LNCaP clone FGC (cell line): ENCODE measurements at regions not wholly inside any gene's neighbourhood (a gene's known extent, or its start where the extent isn't known, plus 50 kb on each side); places are given as distances from the start of the nearest gene placed in this dataset.
A peak's percentile ranks its signal among the peaks of the same experiment; 100 is the strongest.

ENCODE experiments used
- DNase-seq: peaks from one replicate; pipeline ENCODE4 v3.0.0-alpha.2; 2011; ENCODE audit warnings: low read depth
- H3K4me3 ChIP-seq: 2 replicates; pipeline ENCODE4 v1.5.1; 2011; ENCODE audit warnings: mild to moderate bottlenecking, low read depth, low read length, control low read depth
- CTCF ChIP-seq: IDR thresholded peaks from 2 replicates; pipeline ENCODE4 v1.5.1; 2012; ENCODE audit warnings: mild to moderate bottlenecking; ENCODE audit not compliant: control insufficient read depth, insufficient read depth; ENCODE audit errors: extremely low read depth

DNA sequence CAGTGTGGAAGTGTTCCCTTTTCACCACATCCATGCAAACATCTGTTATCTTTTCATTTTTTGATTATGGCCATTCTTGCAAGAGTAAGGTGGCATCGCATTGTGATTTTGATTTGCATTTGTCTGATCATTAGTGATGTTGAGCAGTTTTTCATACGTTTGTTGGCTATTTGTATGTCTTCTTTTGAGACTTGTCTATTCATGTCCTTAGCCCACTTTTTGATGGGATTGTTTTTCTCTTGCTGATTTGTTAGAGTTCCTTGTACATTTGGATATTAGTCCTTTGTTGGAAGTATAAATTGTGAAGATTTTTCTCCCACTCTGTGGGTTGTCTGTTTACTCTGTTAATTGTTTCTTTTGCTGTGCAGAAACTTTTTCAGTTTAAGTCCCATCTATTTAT is 244.5 kb upstream of the PRICKLE1 start:
- no peak for DNase-seq
- H3K4me3 ChIP-seq = no peak overlapping the region
- no peak for TF ChIP-seq CTCF

DNA sequence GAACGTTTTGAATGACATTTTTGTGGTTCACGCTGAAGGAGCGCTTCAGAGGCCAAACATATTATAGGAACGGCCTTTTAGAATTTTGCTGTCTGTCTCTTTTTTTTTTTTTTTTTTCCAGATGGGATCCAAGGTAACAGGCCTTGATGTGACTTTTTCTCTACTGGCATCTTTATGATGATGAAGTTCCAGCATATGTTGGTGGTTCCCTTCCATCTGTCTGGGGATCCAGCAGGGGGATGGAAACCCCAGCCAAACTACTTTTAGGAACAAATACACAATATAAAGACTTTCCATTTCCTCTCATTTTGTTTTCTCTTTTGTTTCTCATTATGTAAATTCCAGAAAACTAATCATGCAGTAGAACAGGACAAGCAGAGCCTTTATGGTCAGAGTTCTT is 239.3 kb upstream of the PRICKLE1 start:
- TF ChIP-seq CTCF = no peak
- no peak overlapping the region for H3K4me3 ChIP-seq
- DNase-seq = no peak

DNA sequence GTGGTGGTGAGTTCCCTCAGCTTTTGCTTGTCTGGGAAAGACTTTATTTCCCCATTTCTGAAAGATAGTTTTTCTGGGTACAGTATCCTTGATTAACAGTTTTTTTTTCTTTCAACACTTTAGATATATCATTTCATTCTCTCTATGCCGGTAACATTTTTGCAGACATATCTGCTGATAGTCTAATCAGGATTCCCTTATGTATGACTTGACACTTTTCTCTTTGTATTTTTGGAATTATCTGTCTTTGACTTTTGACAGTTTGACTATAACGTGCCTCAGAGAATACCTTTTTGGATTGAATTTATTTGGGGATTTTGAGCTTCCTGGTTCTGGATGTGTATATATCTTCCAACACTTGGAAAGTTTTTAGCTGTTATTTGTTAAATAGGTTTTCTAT is 234.8 kb upstream of the PRICKLE1 start:
- TF ChIP-seq CTCF = no peak
- no peak for DNase-seq
- H3K4me3 ChIP-seq = no peak overlapping the region

- no peak for DNase-seq
- no peak overlapping the region for H3K4me3 ChIP-seq
- TF ChIP-seq CTCF = no peak
Measured at GRCh38 chr12:42823679-42824078, 234.1 kb upstream of the PRICKLE1 start.

DNA sequence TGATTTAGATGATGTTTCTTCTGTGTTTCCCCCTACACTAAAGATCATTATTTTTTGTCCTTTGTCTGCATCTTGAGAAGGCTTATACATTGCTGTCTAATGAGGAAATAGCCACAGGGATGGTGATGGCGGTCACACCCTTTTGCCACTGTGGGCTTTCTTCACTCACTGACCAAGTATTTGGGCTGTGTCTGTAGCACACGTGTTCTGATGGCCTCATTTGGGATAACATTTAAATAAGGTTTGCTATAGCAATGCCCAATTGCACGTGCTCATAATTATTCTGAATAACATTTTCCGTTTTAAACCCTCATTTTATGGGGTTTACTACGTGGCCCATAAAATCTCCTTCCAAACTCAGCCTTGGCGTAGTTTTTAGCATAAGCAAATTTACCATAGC is 230.3 kb upstream of the PRICKLE1 start:
- TF ChIP-seq CTCF = no peak
- peak; percentile 28 for DNase-seq
- no peak overlapping the region for H3K4me3 ChIP-seq

GRCh38 chr12:42815068-42815467 is 225.5 kb upstream of the PRICKLE1 start:
- no peak for TF ChIP-seq CTCF
- no peak overlapping the region for H3K4me3 ChIP-seq
- no peak for DNase-seq

GRCh38 chr12:42812871-42813270 is 223.3 kb upstream of the PRICKLE1 start:
- no peak for TF ChIP-seq CTCF
- DNase-seq = no peak

More at GRCh38 chr12:42812871-42813270, 223.3 kb upstream of the PRICKLE1 start:
- no peak overlapping the region for H3K4me3 ChIP-seq
